ENCODE measurements at regions not wholly inside any gene's neighbourhood (a gene's known extent, or its start where the extent isn't known, plus 50 kb on each side); places are given as distances from the start of the nearest gene placed in this dataset.

- TF ChIP-seq CTCF (IDR thresholded peaks at IDR 0.05; ENCODE audit: insufficient read depth, low read length, poor library complexity, severe bottlenecking) (no peak), EZH2phosphoT487 (conservative IDR thresholded peaks at IDR 0.05; ENCODE audit: low read length) (no peak)
These were observed 1273.6 kb upstream of the GBE1 start for GRCh38 chr3:83034806-83035703.

All from SU-DHL-6 (cell line).